ENCODE measurements at regions not wholly inside any gene's neighbourhood (a gene's known extent, or its start where the extent isn't known, plus 50 kb on each side); places are given as distances from the start of the nearest gene placed in this dataset.

GRCh38 chr18:34153711-34154110, 71.0 kb downstream of the NOL4 start:
- TF ChIP-seq POLR2AphosphoS5 (IDR thresholded peaks at IDR 0.05) (no peak), CTCF (IDR thresholded peaks at IDR 0.05) (no peak)

Measured in gastroesophageal sphincter (tissue), 3 donors.